Panc1 (cell line): ENCODE measurements at regions not wholly inside any gene's neighbourhood (a gene's known extent, or its start where the extent isn't known, plus 50 kb on each side); places are given as distances from the start of the nearest gene placed in this dataset.
"Not testable (repeated sequence)": the region's sequence is repeated elsewhere in the genome, so short reads cannot be mapped to it uniquely, and the experiment has no call there.

Source experiments
- ATAC-seq: fragments of 200-7000 bp; cut with Tn5 transposase; 2 replicates; pipeline ENCODE4 v1.9.1; 2020; ENCODE audit warnings: mild to moderate bottlenecking, moderate library complexity
- BruUV-seq: library from RNA; stranded (reverse); fragments of 400-500 nt; replicated peaks from 2 replicates; lab custom pipeline; 2021; lab: Mats Ljungman, UMichigan
- CTCF ChIA-PET: fragments of 300-600 bp; sonication (Branson Sonifier 250); formaldehyde crosslinking; loops from one replicate; lab custom pipeline; 2022; ENCODE audit warnings: antibody characterized with exemption; lab: Charles Lee
- POLR2A ChIA-PET: fragments of 300-600 bp; sonication (Branson Sonifier 250); formaldehyde crosslinking; loops from one replicate; lab custom pipeline; 2022; ENCODE audit warnings: antibody characterized with exemption; lab: Charles Lee
- DNase-seq: peaks from one replicate; pipeline ENCODE4 v3.0.0-alpha.2; 2010; ENCODE audit warnings: low read depth, low spot score
- H3K27ac ChIP-seq: 2 replicates; pipeline ENCODE4 v1.5.1; 2011; ENCODE audit warnings: mild to moderate bottlenecking, low read length, inconsistent platforms
- H3K27me3 ChIP-seq: fragments of 200-500 bp; sonication (Bioruptor generic); 2 replicates; pipeline ENCODE4 v1.6.0; 2014; ENCODE audit warnings: low read length, inconsistent platforms; ENCODE audit not compliant: control insufficient read depth, insufficient read depth
- H3K36me3 ChIP-seq: fragments of 200-500 bp; sonication (Bioruptor generic); 2 replicates; pipeline ENCODE4 v1.5.1; 2014; ENCODE audit warnings: inconsistent platforms, mild to moderate bottlenecking, low read length, moderate library complexity; ENCODE audit not compliant: control insufficient read depth, insufficient read depth
- H3K4me1 ChIP-seq: 2 replicates; pipeline ENCODE4 v1.5.1; 2011; ENCODE audit warnings: inconsistent platforms, mild to moderate bottlenecking, low read length, moderate library complexity; ENCODE audit not compliant: control insufficient read depth, insufficient read depth
- H3K4me3 ChIP-seq, 2 experiments: 2 replicates each; pipeline ENCODE4 v1.5.1; 2011 to 2012; ENCODE audit warnings: low read depth in 2 of 2, low read length in 2 of 2, mild to moderate bottlenecking in 2 of 2, inconsistent platforms in 1 of 2, moderate library complexity in 1 of 2
- H3K9me3 ChIP-seq: fragments of 200-500 bp; sonication (Bioruptor generic); 2 replicates; pipeline ENCODE4 v1.5.1; 2014; ENCODE audit warnings: low read depth, mild to moderate bottlenecking, inconsistent platforms, low read length, moderate library complexity; ENCODE audit not compliant: control insufficient read depth, insufficient read depth
- CTCF ChIP-seq: fragments of 450-650 bp; IDR thresholded peaks from 2 replicates; pipeline ENCODE4 v1.5.1; 2017; ENCODE audit warnings: mild to moderate bottlenecking
- POLR2AphosphoS5 ChIP-seq: IDR thresholded peaks from 2 replicates; pipeline ENCODE4 v1.6.1; 2012; ENCODE audit warnings: mild to moderate bottlenecking, low read depth, low read length, moderate library complexity
- SIN3A ChIP-seq: IDR thresholded peaks from 2 replicates; pipeline ENCODE4 v1.6.1; 2012; ENCODE audit warnings: low read depth, mild to moderate bottlenecking, low read length, moderate library complexity, borderline replicate concordance; ENCODE audit not compliant: insufficient read depth
- TCF7L2 ChIP-seq: IDR thresholded peaks from 2 replicates; pipeline ENCODE4 v1.6.1; 2011; ENCODE audit warnings: mild to moderate bottlenecking, low read depth, low read length, inconsistent platforms
- in situ Hi-C: cut with HindIII; loops from 2 replicates; pipeline ENCODE4 v1.10.0; 2016; ENCODE audit warnings: low sequenced_read_pairs, low pct_unique_long_range_greater_than_20kb
- intact Hi-C: fragments of 100-400 bp; cut with micrococcal nuclease; formaldehyde crosslinking; loops from one replicate; pipeline ENCODE4 v1.10.0; 2022; ENCODE audit not compliant: unreplicated experiment
- TF ChIP-seq, protein P1 (sequence below), 2 experiments: IDR thresholded peaks; 2 replicates each; pipeline ENCODE4 v1.6.1; 2011 to 2012; ENCODE audit warnings: low read depth in 2 of 2, control low read depth in 1 of 2, low read length in 1 of 2, mild to moderate bottlenecking in 1 of 2, moderate library complexity in 1 of 2; ENCODE audit not compliant: insufficient read depth in 1 of 2

DNA sequence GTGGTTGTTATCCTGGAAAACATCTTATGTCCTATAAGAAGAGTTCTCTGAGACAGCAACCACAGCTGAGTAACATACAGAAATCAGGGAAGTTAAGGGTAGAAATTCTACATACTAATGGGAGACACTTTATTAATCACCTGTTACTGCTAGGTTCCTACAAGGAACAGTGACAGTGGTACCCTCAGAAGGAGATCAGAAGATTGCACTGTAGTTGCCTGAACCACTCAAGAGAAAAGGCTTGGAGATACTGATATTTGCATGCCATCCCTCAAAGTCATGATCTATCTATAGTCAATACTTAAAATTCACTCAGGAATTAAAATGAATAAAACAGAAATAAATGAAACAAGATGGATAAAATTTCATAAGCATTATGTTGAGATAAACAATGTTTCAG, 136.0 kb downstream of the LMLN start:
- in situ Hi-C loops = no loop called here
- Histone ChIP-seq H3K9me3 (no peaks in the 10 kb centered on the region), H3K27ac (no peak overlapping the region), H3K36me3 (no peaks in the 10 kb centered on the region), H3K4me1 (peaks cover 3% of the 10 kb centered on the region; the same call in 1 of the 2 replicates), H3K4me3 (no peak overlapping the region), H3K27me3 (peaks cover 24% of the 10 kb centered on the region)
- POLR2A ChIA-PET = no interaction called here
- TF ChIP-seq CTCF (no peak), SIN3A (no peak), POLR2AphosphoS5 (no peak), TCF7L2 (no peak)
- TF ChIP-seq, protein P1, sequence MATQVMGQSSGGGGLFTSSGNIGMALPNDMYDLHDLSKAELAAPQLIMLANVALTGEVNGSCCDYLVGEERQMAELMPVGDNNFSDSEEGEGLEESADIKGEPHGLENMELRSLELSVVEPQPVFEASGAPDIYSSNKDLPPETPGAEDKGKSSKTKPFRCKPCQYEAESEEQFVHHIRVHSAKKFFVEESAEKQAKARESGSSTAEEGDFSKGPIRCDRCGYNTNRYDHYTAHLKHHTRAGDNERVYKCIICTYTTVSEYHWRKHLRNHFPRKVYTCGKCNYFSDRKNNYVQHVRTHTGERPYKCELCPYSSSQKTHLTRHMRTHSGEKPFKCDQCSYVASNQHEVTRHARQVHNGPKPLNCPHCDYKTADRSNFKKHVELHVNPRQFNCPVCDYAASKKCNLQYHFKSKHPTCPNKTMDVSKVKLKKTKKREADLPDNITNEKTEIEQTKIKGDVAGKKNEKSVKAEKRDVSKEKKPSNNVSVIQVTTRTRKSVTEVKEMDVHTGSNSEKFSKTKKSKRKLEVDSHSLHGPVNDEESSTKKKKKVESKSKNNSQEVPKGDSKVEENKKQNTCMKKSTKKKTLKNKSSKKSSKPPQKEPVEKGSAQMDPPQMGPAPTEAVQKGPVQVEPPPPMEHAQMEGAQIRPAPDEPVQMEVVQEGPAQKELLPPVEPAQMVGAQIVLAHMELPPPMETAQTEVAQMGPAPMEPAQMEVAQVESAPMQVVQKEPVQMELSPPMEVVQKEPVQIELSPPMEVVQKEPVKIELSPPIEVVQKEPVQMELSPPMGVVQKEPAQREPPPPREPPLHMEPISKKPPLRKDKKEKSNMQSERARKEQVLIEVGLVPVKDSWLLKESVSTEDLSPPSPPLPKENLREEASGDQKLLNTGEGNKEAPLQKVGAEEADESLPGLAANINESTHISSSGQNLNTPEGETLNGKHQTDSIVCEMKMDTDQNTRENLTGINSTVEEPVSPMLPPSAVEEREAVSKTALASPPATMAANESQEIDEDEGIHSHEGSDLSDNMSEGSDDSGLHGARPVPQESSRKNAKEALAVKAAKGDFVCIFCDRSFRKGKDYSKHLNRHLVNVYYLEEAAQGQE (IDR thresholded peaks at IDR 0.05; ENCODE audit: insufficient read depth in 1 of 2, low read depth in 2 of 2, low read length in 1 of 2) = no peak
- DNase-seq (no peak), ATAC-seq (no peak)
- CTCF ChIA-PET = no interaction called here
- BruUV-seq = no TSS peak
- intact Hi-C loops = no loop called here

GRCh38 chr3:198097048-198097447, 137.0 kb downstream of the LMLN start:
- BruUV-seq = no TSS peak
- Histone ChIP-seq H3K27ac (no peak overlapping the region), H3K36me3 (no peaks in the 10 kb centered on the region), H3K9me3 (no peaks in the 10 kb centered on the region), H3K4me3 (no peak overlapping the region), H3K4me1 (peaks cover 3% of the 10 kb centered on the region; the same call in 1 of the 2 replicates), H3K27me3 (peaks cover 22% of the 10 kb centered on the region)
- ChIA-PET CTCF (no interaction called here), POLR2A (no interaction called here)
- DNase-seq (no peak), ATAC-seq (no peak)
- in situ Hi-C loops (no loop called here), intact Hi-C loops (no loop called here)
- TF ChIP-seq POLR2AphosphoS5 (no peak), TCF7L2 (no peak), CTCF (no peak), SIN3A (no peak)
- TF ChIP-seq, protein P1 (IDR thresholded peaks at IDR 0.05; ENCODE audit: insufficient read depth in 1 of 2, low read depth in 2 of 2, low read length in 1 of 2) = no peak

DNA sequence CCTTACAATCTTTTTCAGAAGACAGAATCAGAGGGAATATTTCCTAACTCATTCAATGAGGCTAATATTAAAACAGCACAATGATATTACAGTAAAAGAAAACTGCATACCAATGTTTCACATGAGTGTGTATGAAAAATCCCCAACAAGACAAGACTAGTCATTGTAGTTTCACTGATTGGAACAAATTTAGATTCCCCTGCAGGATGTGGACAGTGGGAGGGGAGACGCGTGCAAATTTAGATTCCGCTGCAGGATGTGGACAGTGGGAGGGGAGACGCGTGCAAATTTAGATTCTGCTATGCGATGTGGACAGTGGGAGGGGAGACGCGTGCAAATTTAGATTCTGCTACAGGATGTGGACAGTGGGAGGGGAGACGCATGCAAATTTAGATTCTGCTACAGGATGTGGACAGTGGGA, 138.7 kb downstream of the LMLN start:
- BruUV-seq, intact Hi-C loops, H3K4me1 ChIP-seq, CTCF ChIA-PET, POLR2A ChIA-PET, DNase-seq, in situ Hi-C loops, H3K9me3 ChIP-seq, ATAC-seq, H3K27ac ChIP-seq, H3K36me3 ChIP-seq: not testable (repeated sequence)
- H3K4me3 ChIP-seq = peak overlapping the region; percentile 11 to 24; a peak in 1 of 4 replicates
- H3K27me3 ChIP-seq = peaks cover 18% of the 10 kb centered on the region

- CTCF ChIA-PET, H3K4me3 ChIP-seq, BruUV-seq, DNase-seq, H3K27ac ChIP-seq, POLR2A ChIA-PET, H3K4me1 ChIP-seq, H3K27me3 ChIP-seq, intact Hi-C loops, ATAC-seq, H3K36me3 ChIP-seq, H3K9me3 ChIP-seq, in situ Hi-C loops: not testable (repeated sequence)
Observed at GRCh38 chr3:198103070-198103469, 143.1 kb downstream of the LMLN start.
